ENCODE measurements at regions not wholly inside any gene's neighbourhood (a gene's known extent, or its start where the extent isn't known, plus 50 kb on each side); places are given as distances from the start of the nearest gene placed in this dataset.

GRCh38 chr3:76824658-76825240 lies 215.2 kb upstream of the ROBO2 start:
- TF ChIP-seq CTCF (IDR thresholded peaks at IDR 0.05) (no peak), POLR2A (IDR thresholded peaks at IDR 0.05) (no peak), POLR2AphosphoS5 (IDR thresholded peaks at IDR 0.05) (no peak)

Data from breast epithelium (tissue), 3 donors.